Skeletal muscle satellite cell (primary cell): ENCODE measurements at regions not wholly inside any gene's neighbourhood (a gene's known extent, or its start where the extent isn't known, plus 50 kb on each side); places are given as distances from the start of the nearest gene placed in this dataset.

Source experiments
- H3K27me3 ChIP-seq: 2 replicates; pipeline ENCODE4 v1.7.0; 2013; ENCODE audit warnings: low read length; ENCODE audit not compliant: control insufficient read depth, insufficient read depth
- H3K36me3 ChIP-seq: 2 replicates; pipeline ENCODE4 v1.7.0; 2013; ENCODE audit warnings: mild to moderate bottlenecking, control low read depth, low read length; ENCODE audit not compliant: insufficient read depth
- H3K4me1 ChIP-seq: 2 replicates; pipeline ENCODE4 v1.7.0; 2013; ENCODE audit warnings: low read length; ENCODE audit not compliant: control insufficient read depth, insufficient read depth
- H3K4me2 ChIP-seq: 2 replicates; pipeline ENCODE4 v1.7.0; 2013; ENCODE audit warnings: mild to moderate bottlenecking, low read length
- H3K4me3 ChIP-seq: 2 replicates; pipeline ENCODE4 v1.7.0; 2013; ENCODE audit warnings: low read length
- H3K9ac ChIP-seq: 2 replicates; pipeline ENCODE4 v1.7.0; 2013; ENCODE audit warnings: mild to moderate bottlenecking, low read depth, low read length, moderate library complexity
- H3K9me3 ChIP-seq: replicated peaks from 2 replicates; pipeline ENCODE4 v1.7.0; 2013; ENCODE audit warnings: mild to moderate bottlenecking, control low read depth, low read length

GRCh38 chr1:181369416-181369815 is 113.9 kb upstream of the CACNA1E start:
- H3K4me2 ChIP-seq, result no peak overlapping the region
- H3K36me3 ChIP-seq, result no peaks in the 10 kb centered on the region
- H3K4me3 ChIP-seq, result no peak overlapping the region
- no peak overlapping the region for H3K9ac ChIP-seq
- H3K4me1 ChIP-seq, result no peaks in the 10 kb centered on the region
- no peaks in the 10 kb centered on the region for H3K27me3 ChIP-seq
- H3K9me3 ChIP-seq, result no peaks in the 10 kb centered on the region

DNA sequence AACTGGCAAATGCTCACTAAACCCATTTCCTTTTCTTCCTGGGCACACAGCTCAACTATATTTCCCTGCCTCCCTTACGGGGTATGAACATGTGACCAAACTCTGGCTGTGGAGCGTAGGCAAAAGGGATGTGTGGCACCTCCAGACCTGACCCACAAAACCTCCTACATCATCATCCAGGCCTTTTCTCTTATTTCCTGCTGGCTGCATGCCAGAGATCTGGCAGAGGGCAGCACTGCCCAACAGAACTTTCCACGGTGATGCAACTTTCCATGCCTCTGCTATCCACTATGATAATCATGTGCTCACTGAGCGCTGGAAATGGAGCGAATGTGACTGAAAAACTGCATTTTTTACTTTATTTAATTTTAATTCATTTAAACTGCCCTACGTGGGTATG is 99.6 kb upstream of the CACNA1E start:
- Histone ChIP-seq H3K9ac (no peak overlapping the region), H3K27me3 (no peaks in the 10 kb centered on the region), H3K4me1 (no peaks in the 10 kb centered on the region), H3K36me3 (no peaks in the 10 kb centered on the region), H3K9me3 (no peaks in the 10 kb centered on the region), H3K4me2 (no peak overlapping the region), H3K4me3 (no peak overlapping the region)

- Histone ChIP-seq H3K36me3 (no peaks in the 10 kb centered on the region), H3K9ac (no peak overlapping the region), H3K9me3 (no peaks in the 10 kb centered on the region), H3K4me3 (no peak overlapping the region), H3K4me1 (no peaks in the 10 kb centered on the region), H3K27me3 (no peaks in the 10 kb centered on the region), H3K4me2 (no peak overlapping the region)
These were observed 97.0 kb upstream of the CACNA1E start for GRCh38 chr1:181386340-181386739.

DNA sequence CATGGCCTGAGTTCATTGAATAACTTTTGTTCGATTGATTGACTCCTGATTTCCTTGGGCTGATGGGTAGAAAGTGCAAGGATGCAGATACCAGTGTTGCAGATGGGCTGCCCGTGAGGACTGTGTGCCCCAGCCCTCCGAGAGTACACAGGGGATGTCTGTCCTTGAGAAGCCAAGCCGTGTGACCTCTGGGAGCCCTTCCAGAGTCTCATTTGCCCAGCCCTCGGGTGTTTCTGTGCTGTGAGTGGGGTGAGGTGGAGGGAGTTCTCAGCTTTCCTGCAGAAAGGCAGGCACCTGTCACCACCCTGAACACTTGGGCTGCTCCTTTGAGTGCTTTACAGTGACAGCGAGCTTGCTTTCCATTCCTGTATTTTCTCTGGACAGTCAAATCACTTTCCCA is 96.4 kb upstream of the CACNA1E start:
- Histone ChIP-seq H3K9me3 (no peaks in the 10 kb centered on the region), H3K4me3 (no peak overlapping the region), H3K36me3 (no peaks in the 10 kb centered on the region), H3K9ac (no peak overlapping the region), H3K4me2 (no peak overlapping the region), H3K4me1 (no peaks in the 10 kb centered on the region), H3K27me3 (no peaks in the 10 kb centered on the region)

- Histone ChIP-seq H3K4me1 (no peaks in the 10 kb centered on the region), H3K36me3 (no peaks in the 10 kb centered on the region), H3K9me3 (no peaks in the 10 kb centered on the region), H3K27me3 (no peaks in the 10 kb centered on the region), H3K4me3 (no peak overlapping the region), H3K9ac (no peak overlapping the region), H3K4me2 (no peak overlapping the region)
These were observed 95.6 kb upstream of the CACNA1E start for GRCh38 chr1:181387702-181388101.

GRCh38 chr1:181390410-181391077 is 92.8 kb upstream of the CACNA1E start:
- no peaks in the 10 kb centered on the region for H3K4me1 ChIP-seq

GRCh38 chr1:181391301-181391900 is 91.9 kb upstream of the CACNA1E start:
- no peak overlapping the region for H3K4me3 ChIP-seq
- no peaks in the 10 kb centered on the region for H3K4me1 ChIP-seq
- H3K27me3 ChIP-seq, result no peaks in the 10 kb centered on the region
- H3K36me3 ChIP-seq, result no peaks in the 10 kb centered on the region
- H3K9ac ChIP-seq, result no peak overlapping the region
- H3K9me3 ChIP-seq, result no peaks in the 10 kb centered on the region
- no peak overlapping the region for H3K4me2 ChIP-seq

More at GRCh38 chr1:181390410-181391077, 92.8 kb upstream of the CACNA1E start:
- H3K9ac ChIP-seq, result no peak overlapping the region
- H3K36me3 ChIP-seq, result no peaks in the 10 kb centered on the region
- no peaks in the 10 kb centered on the region for H3K9me3 ChIP-seq
- H3K27me3 ChIP-seq, result no peaks in the 10 kb centered on the region
- no peak overlapping the region for H3K4me2 ChIP-seq
- H3K4me3 ChIP-seq, result no peak overlapping the region

DNA sequence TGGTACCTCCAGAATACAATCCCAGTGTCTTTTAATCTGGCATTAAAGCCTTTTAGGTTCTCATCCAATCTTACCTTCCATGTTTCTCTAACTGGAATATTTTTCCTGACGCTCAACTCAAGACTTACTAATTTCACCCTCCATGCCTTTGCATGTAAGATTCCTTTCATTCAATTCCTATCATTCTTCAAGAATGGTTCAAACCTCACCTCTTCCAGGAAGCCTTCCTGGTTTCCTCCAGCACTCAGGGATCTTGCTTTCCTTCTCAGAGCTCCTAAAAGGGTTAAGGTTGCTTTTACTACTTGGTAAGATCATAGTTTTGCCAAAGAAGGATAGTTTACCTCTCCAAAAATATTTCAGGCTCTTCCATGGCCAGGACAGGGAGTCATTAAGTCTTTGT is 91.2 kb upstream of the CACNA1E start:
- no peaks in the 10 kb centered on the region for H3K9me3 ChIP-seq

GRCh38 chr1:181392613-181393220 is 90.6 kb upstream of the CACNA1E start:
- H3K9ac ChIP-seq, result no peak overlapping the region
- H3K27me3 ChIP-seq, result no peaks in the 10 kb centered on the region
- no peaks in the 10 kb centered on the region for H3K9me3 ChIP-seq
- no peak overlapping the region for H3K4me2 ChIP-seq
- H3K36me3 ChIP-seq, result no peaks in the 10 kb centered on the region
- H3K4me3 ChIP-seq, result no peak overlapping the region
- no peaks in the 10 kb centered on the region for H3K4me1 ChIP-seq

More for the DNA sequence above, 91.2 kb upstream of the CACNA1E start:
- no peaks in the 10 kb centered on the region for H3K4me1 ChIP-seq
- no peak overlapping the region for H3K9ac ChIP-seq
- no peak overlapping the region for H3K4me3 ChIP-seq
- no peaks in the 10 kb centered on the region for H3K36me3 ChIP-seq
- no peak overlapping the region for H3K4me2 ChIP-seq
- H3K27me3 ChIP-seq, result no peaks in the 10 kb centered on the region

GRCh38 chr1:181394766-181395165 is 88.6 kb upstream of the CACNA1E start:
- no peak overlapping the region for H3K9ac ChIP-seq
- no peaks in the 10 kb centered on the region for H3K4me1 ChIP-seq
- no peaks in the 10 kb centered on the region for H3K27me3 ChIP-seq
- H3K4me2 ChIP-seq, result no peak overlapping the region
- no peaks in the 10 kb centered on the region for H3K36me3 ChIP-seq
- no peaks in the 10 kb centered on the region for H3K9me3 ChIP-seq
- no peak overlapping the region for H3K4me3 ChIP-seq

DNA sequence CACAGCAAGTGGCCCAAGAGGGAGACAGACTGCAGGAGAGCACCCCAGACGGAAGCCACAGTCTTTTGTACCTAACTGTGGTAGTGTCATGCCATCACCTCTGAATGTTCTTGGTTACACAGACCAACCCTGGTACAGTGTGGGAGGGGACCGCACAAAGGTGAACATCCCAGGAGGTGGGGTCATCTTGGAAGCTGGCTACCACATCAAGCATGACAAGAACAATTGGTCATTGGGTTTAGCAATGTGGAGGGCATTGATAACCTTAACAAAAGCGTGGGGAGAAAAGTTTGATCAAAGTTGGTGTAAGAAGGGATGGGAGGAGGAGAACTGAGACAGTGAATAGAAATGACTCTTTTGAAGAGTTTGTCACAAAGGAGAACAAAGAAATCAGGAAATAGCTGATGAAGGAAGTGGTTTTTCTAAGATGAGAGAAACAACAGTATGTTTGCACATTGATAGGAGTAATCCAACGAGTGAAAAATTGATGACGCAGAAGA is 87.1 kb upstream of the CACNA1E start:
- H3K4me3 ChIP-seq, result no peak overlapping the region
- H3K27me3 ChIP-seq, result no peaks in the 10 kb centered on the region

More for the DNA sequence above, 87.1 kb upstream of the CACNA1E start:
- Histone ChIP-seq H3K9me3 (no peaks in the 10 kb centered on the region), H3K4me1 (no peaks in the 10 kb centered on the region), H3K4me2 (no peak overlapping the region), H3K9ac (no peak overlapping the region), H3K36me3 (no peaks in the 10 kb centered on the region)
